SU-DHL-6 (cell line): ENCODE measurements at regions not wholly inside any gene's neighbourhood (a gene's known extent, or its start where the extent isn't known, plus 50 kb on each side); places are given as distances from the start of the nearest gene placed in this dataset.

Source experiments
- H2AFZ ChIP-seq: fragments of 200-600 bp; sonication (generic); 2 replicates; pipeline ENCODE4 v1.6.1; 2014; ENCODE audit warnings: low read depth, mild to moderate bottlenecking, moderate library complexity, mixed read lengths, antibody characterized with exemption, low read length; ENCODE audit not compliant: severe bottlenecking
- H3F3A ChIP-seq: fragments of 200-600 bp; shearing (Covaris generic); 2 replicates; pipeline ENCODE4 v1.6.0; 2016; ENCODE audit warnings: antibody characterized with exemption, mild to moderate bottlenecking; ENCODE audit not compliant: insufficient read depth
- H3K27ac ChIP-seq: fragments of 200-600 bp; sonication (generic); 2 replicates; pipeline ENCODE4 v1.5.1; 2016; ENCODE audit warnings: low read depth, mild to moderate bottlenecking, low read length, moderate library complexity, mixed read lengths
- H3K27me3 ChIP-seq: fragments of 200-600 bp; sonication (generic), shearing (Covaris generic); 2 replicates; pipeline ENCODE4 v1.6.0; 2014; ENCODE audit warnings: mild to moderate bottlenecking, low read length
- H3K36me3 ChIP-seq: fragments of 200-600 bp; sonication (generic); 2 replicates; pipeline ENCODE4 v1.6.1; 2014; ENCODE audit warnings: mild to moderate bottlenecking, low read length, mixed read lengths
- H3K4me2 ChIP-seq: fragments of 300-600, 200-600 bp; shearing (Covaris generic), sonication (generic); 2 replicates; pipeline ENCODE4 v1.6.0; 2014; ENCODE audit warnings: low read length, low read depth, mild to moderate bottlenecking; ENCODE audit not compliant: poor library complexity, severe bottlenecking
- H3K4me3 ChIP-seq: fragments of 200-600 bp; sonication (generic); 2 replicates; pipeline ENCODE4 v1.5.1; 2014; ENCODE audit warnings: antibody characterized with exemption, low read length, mild to moderate bottlenecking, mixed read lengths; ENCODE audit not compliant: insufficient read depth, poor library complexity, severe bottlenecking
- H3K79me2 ChIP-seq: fragments of 200-600 bp; sonication (generic); 2 replicates; pipeline ENCODE4 v1.6.1; 2014; ENCODE audit warnings: mild to moderate bottlenecking, low read length, moderate library complexity; ENCODE audit not compliant: insufficient read depth
- H3K9ac ChIP-seq: fragments of 200-600 bp; sonication (generic); 2 replicates; pipeline ENCODE4 v1.7.0; 2014; ENCODE audit warnings: mild to moderate bottlenecking, low read length
- H3K9me2 ChIP-seq: fragments of 200-600 bp; sonication (generic); replicated peaks from 2 replicates; pipeline ENCODE4 v1.6.1; 2014; ENCODE audit warnings: low read length; ENCODE audit not compliant: insufficient read depth
- H3K9me3 ChIP-seq: fragments of 200-600 bp; sonication (generic); 2 replicates; pipeline ENCODE4 v1.6.1; 2014; ENCODE audit warnings: low read length, mixed read lengths; ENCODE audit not compliant: insufficient read depth
- H4K20me1 ChIP-seq: fragments of 200-600 bp; sonication (generic); 2 replicates; pipeline ENCODE4 v1.6.1; 2014; ENCODE audit warnings: low read depth, mild to moderate bottlenecking, antibody characterized with exemption, low read length, moderate library complexity, mixed read lengths
- CTCF ChIP-seq: fragments of 200-600 bp; sonication (generic); IDR thresholded peaks from one replicate; pipeline ENCODE4 v1.5.1; 2017; ENCODE audit warnings: antibody characterized with exemption, mild to moderate bottlenecking, low read length, moderate library complexity; ENCODE audit not compliant: insufficient read depth, poor library complexity, severe bottlenecking
- EZH2phosphoT487 ChIP-seq: fragments of 200-600 bp; sonication (generic), shearing (Covaris generic); conservative IDR thresholded peaks from 2 replicates; pipeline ENCODE4 v1.6.1; 2018; ENCODE audit warnings: mild to moderate bottlenecking, antibody characterized with exemption, low read length, moderate library complexity, mixed read lengths

- Histone ChIP-seq H3K4me2 (no peak overlapping the region), H4K20me1 (no peaks in the 10 kb centered on the region), H3F3A (no peaks in the 10 kb centered on the region), H3K36me3 (no peaks in the 10 kb centered on the region), H3K4me3 (no peak overlapping the region), H2AFZ (no peak overlapping the region), H3K27ac (no peak overlapping the region), H3K79me2 (no peaks in the 10 kb centered on the region), H3K27me3 (no peaks in the 10 kb centered on the region), H3K9me2 (no peaks in the 10 kb centered on the region), H3K9me3 (no peaks in the 10 kb centered on the region), H3K9ac (no peak overlapping the region)
- TF ChIP-seq CTCF: no peak
Measured at GRCh38 chr14:43898687-43899086, 608.4 kb downstream of the FSCB start.

- Histone ChIP-seq H3K9ac (no peak overlapping the region), H3K79me2 (no peaks in the 10 kb centered on the region), H3K4me3 (no peak overlapping the region), H3K36me3 (no peaks in the 10 kb centered on the region), H3K4me2 (no peak overlapping the region), H3K27me3 (no peaks in the 10 kb centered on the region), H4K20me1 (no peaks in the 10 kb centered on the region), H3K9me2 (no peaks in the 10 kb centered on the region), H3F3A (no peaks in the 10 kb centered on the region), H2AFZ (no peak overlapping the region), H3K27ac (no peak overlapping the region), H3K9me3 (no peaks in the 10 kb centered on the region)
- TF ChIP-seq EZH2phosphoT487: no peak
- TF ChIP-seq CTCF: no peak
Measured at GRCh38 chr14:43896044-43896443, 611.0 kb downstream of the FSCB start.

GRCh38 chr14:43894534-43894933 is 612.5 kb downstream of the FSCB start:
- peak overlapping the region; percentile 1 for H2AFZ ChIP-seq
- H4K20me1 ChIP-seq: no peaks in the 10 kb centered on the region
- no peaks in the 10 kb centered on the region for H3K79me2 ChIP-seq
- H3F3A ChIP-seq: no peaks in the 10 kb centered on the region
- no peak overlapping the region for H3K4me2 ChIP-seq
- no peaks in the 10 kb centered on the region for H3K27me3 ChIP-seq
- no peak overlapping the region for H3K4me3 ChIP-seq
- no peaks in the 10 kb centered on the region for H3K36me3 ChIP-seq
- H3K9me2 ChIP-seq: no peaks in the 10 kb centered on the region
- no peak overlapping the region for H3K9ac ChIP-seq
- TF ChIP-seq CTCF (peak; percentile 42), EZH2phosphoT487 (no peak)
- no peak overlapping the region for H3K27ac ChIP-seq
- H3K9me3 ChIP-seq: no peaks in the 10 kb centered on the region

- Histone ChIP-seq H3K36me3 (no peaks in the 10 kb centered on the region), H3F3A (no peaks in the 10 kb centered on the region; the same call in 1 of the 2 replicates), H3K9me2 (no peaks in the 10 kb centered on the region), H3K4me2 (no peak overlapping the region), H3K27me3 (no peaks in the 10 kb centered on the region), H4K20me1 (no peaks in the 10 kb centered on the region), H3K9me3 (no peaks in the 10 kb centered on the region), H3K27ac (no peak overlapping the region), H3K9ac (no peak overlapping the region), H3K79me2 (no peaks in the 10 kb centered on the region), H3K4me3 (no peak overlapping the region), H2AFZ (no peak overlapping the region)
- TF ChIP-seq EZH2phosphoT487 (no peak), CTCF (no peak)
Measured at GRCh38 chr14:43887523-43887922, 619.6 kb downstream of the FSCB start.
